GM23248 (cell line): ENCODE measurements at regions not wholly inside any gene's neighbourhood (a gene's known extent, or its start where the extent isn't known, plus 50 kb on each side); places are given as distances from the start of the nearest gene placed in this dataset.

Source experiments
- EZH2 ChIP-seq: fragments of 200-600 bp; sonication (generic); IDR thresholded peaks from 2 replicates; pipeline ENCODE4 v1.6.1; 2018; ENCODE audit warnings: antibody characterized with exemption, mild to moderate bottlenecking; ENCODE audit not compliant: insufficient read depth, poor library complexity, severe bottlenecking
- EZH2phosphoT487 ChIP-seq: fragments of 200-600 bp; sonication (generic); IDR thresholded peaks from 2 replicates; pipeline ENCODE4 v1.6.1; 2018; ENCODE audit warnings: antibody characterized with exemption, moderate library complexity, mild to moderate bottlenecking, low read depth; ENCODE audit not compliant: insufficient read depth

DNA sequence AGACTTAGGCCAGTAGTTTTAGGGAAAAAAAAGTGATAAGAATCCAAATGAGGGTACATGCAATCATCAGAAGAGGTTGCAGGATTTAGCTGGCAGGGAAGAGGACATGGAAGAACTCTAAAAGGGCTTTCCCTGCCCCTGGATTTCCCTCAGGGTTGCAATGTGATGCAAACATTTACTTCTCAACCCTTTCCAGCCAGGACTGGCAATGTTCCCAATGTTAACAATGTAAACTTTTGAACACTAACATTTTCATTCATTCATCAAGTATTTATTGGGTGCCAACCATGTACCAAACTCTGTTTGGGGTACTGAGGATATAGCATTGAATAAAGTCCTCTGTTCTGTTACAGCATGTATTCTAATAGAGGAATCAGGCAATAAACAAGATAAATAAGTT lies 349.4 kb upstream of the LRRC3B start:
- TF ChIP-seq EZH2 (no peak), EZH2phosphoT487 (no peak)
